T-helper 1 cell treated with Interleukin-12 subunit alpha and Interleukin-12 subunit beta and Interleukin-4 antibody, amounts not matched to agents 30 ng/mL and 1 ng/mL, for 36 hours (primary cell): ENCODE measurements at regions not wholly inside any gene's neighbourhood (a gene's known extent, or its start where the extent isn't known, plus 50 kb on each side); places are given as distances from the start of the nearest gene placed in this dataset.

Source experiments
- intact Hi-C: fragments of 100-400 bp; cut with micrococcal nuclease; formaldehyde crosslinking; loops from one replicate; pipeline ENCODE4 v1.15.1; 2024

DNA sequence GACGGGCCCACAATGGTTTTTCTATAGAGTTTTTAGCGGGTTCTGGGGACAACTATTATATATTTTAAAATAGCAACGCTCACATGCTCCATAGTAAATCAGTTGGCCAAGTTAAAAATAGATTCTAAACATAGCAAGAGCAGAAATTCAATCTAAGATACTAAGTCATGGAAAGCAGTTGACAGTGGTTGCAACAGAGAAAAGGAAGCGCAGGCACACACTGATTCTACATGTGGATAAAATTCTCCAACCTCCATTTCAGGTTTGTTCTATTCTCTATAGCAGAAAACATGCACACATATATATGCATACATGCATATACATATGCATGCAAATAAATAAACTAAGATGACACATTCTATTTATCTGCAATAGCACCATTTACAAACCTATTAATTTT, 89.6 kb upstream of the HNRNPU start:
- intact Hi-C loops: no loop called here

DNA sequence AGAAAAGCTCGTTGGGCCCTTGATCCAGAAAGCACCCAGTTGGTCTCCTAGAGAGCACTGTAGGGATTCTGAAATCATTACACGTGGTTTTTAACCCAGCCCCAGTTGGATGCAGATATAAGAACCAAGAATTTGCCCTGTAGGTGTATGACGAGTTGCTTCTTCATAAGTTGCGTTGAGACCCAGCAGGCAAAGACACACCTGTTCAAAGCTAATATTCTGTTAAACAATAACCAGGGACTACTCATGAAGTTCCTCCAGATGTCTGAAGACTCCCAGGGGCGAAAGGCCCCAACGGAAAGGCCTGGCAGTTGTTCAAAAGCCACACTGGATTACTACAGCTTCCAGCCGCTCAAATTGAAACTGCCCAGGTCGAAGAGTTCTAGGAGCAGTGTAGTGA, 88.6 kb upstream of the HNRNPU start:
- intact Hi-C loops: no loop called here

DNA sequence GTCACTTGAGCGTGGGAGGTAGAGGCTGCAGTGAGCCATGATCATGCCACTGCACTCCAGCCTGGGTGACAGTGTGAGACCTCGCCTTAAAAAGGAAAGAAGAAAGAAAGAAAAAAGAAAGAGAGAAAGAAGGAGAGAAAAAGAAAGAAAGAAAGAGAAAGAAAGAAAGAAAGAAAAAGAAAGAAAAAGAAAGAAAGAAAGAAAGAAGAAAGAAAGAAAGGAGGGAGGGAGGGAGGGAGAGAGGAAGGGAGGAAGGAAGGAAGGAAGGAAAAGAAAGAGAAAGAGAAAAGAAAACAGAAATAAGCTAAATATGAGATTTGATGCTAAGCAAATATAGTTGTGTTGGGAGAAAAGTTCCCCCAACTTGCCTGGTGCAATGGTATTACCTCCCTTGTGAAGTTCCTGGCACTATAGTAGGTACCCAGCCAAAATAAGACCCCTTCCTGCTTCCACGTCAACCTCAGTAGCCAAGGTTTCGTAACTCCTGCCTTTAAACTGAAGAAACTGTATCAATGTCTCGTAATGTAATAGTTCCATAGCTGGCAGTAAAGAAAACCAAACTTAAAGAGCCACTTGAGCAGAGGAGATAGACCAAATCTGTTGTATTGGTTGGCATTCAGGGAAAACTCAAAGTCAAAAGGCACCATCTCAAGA, 88.1 kb upstream of the HNRNPU start:
- intact Hi-C loops: no loop called here

DNA sequence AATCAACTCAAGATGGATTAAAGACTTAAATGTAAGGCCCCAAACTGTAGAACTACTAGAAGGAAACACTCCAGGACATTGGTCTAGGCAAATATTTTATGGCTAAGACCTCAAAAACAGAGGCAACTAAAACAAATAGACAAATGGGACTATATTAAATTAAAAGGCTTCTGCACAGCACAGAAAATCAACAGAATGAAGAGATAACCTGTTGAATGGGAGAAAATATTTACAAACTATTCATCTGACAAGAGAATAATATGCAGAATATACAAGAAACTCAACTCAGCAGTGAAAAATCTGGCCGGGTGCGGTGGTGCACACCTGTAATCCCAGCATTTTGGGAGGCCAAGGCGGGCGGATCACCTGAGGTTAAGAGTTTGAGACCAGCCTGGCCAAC, 84.1 kb upstream of the HNRNPU start:
- intact Hi-C loops: no loop called here

DNA sequence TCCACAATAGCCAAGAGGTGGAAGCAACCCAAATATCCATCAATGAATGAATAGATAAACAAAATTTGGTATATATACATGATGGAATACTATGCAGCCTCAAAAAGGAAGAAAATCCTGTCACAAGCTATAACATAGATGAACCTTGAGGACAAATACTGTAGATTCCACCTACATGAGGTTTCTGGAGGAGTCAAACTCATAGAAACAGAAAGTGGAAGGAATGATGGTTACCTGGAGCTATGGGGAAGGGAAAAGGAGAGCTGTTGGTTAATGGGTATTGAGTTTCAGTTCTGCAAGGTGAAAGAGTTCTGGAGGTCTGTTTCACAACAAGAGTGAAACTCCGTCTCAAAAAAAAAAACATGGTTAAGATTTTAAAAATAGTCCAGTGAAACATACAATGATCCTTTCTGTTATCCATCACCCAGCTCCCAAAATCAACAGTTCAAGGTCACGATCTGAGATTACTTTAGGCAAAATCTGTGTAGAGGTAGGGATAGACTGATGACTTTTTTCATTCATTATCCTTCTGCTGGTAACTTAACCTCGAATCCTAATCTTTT, 80.8 kb upstream of the HNRNPU start:
- intact Hi-C loops: no loop called here

DNA sequence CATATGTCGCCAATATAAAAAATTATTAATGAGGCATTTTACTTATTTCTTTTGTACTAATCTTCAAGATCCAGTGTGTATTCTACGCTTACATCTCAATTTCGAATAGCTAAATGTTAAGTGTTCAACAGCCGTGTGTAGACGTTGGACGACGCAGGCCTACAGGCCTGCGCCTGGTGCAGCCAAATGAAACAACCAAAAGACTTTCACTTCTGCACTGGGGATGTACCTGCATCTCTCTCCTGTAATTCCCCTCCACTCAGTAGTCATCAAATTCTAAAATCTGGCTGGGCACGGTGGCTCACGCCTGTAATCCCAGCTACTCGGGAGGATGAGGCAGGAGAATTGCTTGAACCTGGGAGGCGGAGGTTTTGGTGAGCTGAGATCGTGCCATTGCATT, 76.8 kb upstream of the HNRNPU start:
- intact Hi-C loops: no loop called here

DNA sequence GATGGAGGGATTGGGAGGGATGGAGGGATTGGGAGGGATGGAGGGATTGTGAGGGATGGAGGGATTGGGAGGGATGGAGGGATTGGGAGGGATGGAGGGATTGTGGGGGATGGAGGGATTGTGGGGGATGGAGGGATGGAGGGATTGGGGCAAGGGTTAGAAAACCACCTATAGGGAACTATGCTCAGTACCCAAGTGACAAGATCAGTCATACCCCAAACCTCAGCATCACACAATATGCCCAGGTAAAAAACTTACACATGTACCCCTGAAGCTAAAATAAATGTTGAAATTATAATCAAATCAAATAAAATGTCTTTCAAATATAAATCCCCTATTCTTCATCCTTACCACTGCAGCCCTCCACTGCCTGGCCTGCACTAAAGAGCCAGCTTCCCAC, 72.8 kb upstream of the HNRNPU start:
- intact Hi-C loops: no loop called here

DNA sequence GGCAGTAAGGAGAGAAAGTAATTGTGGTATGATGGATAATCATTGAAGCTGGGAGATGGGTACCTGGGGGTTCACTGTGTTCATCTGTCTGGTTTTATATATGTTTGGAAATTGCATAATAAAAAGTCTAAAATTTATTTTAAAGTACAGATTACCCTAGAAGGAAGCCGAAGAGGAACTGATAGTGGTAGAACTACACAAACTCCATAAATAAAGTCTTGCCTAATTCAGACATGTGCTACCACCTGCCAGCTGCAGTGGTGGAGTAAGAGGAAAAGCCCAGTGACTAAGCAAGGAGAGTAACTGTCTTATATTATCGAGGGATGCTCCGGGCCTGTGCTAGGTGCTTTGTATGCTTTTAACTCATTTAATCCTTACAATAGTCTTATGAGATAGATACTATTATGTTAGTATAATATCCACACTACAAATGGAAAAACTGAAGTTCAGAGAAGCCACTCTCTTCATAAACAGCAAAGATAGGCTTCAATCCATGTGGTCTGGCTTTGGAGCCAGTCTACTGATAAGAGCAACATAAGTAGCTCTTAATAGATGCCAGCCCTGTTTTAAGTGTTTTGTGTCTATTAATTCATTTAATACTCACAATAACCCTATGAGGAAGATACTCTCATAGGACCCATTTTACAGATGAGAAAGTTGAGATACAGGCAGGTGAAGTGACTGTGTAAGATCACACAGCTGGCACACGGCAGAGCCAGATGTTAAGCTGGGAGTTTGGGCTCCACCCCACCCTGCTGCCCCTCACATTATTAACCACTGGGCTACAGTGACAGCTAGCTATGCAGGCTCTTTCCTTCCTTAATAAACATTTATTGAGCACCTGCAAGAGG, 56.8 kb upstream of the HNRNPU start:
- intact Hi-C loops: no loop called here

DNA sequence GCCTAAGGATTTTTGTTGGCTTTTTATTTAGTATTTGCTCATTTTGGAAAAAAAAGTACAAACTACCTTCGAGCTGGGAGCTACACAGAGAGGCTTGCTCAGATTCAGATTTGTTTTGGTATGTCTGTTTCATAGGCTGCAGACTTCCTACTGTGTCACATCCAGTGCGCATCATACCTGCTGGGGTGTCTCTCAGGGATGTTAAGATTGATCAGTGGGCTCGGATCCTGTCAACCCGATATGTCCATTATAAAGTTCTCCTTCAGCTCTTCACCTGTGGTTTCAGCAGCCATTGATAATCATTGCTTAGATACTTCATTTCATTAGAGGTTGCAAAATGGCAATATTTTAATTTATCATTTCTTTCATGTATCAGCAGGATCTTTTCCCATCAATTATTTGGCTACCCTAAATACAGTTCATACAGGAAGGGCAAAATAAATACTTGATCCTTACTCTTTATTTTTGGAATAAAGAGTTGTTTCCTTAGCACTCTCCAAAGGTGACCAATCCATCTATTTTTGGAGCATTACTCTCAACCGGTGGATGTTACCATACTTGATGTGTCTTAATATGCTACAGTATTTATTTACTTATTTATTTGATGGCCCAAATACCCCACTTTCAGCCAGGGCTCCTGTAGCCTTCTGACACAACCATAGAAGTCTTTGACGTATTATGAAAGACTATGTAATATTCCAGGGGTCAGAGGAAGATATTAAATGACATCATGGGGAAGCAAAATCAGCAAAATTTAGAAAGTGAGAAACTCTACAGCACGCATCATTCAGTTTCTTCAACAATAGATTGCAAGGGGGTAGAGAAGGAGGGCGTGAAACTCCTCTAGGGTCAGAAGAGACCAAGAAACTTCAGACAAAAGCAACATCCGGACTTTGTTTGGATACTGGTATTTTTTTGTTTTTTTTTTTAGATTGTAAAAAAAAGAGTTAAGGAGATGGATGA, 55.3 kb upstream of the HNRNPU start:
- intact Hi-C loops: loop anchor here (5.0 kb wide), 1 partner anchor 123 kb away; no protein-coding TSS in a partner anchor

DNA sequence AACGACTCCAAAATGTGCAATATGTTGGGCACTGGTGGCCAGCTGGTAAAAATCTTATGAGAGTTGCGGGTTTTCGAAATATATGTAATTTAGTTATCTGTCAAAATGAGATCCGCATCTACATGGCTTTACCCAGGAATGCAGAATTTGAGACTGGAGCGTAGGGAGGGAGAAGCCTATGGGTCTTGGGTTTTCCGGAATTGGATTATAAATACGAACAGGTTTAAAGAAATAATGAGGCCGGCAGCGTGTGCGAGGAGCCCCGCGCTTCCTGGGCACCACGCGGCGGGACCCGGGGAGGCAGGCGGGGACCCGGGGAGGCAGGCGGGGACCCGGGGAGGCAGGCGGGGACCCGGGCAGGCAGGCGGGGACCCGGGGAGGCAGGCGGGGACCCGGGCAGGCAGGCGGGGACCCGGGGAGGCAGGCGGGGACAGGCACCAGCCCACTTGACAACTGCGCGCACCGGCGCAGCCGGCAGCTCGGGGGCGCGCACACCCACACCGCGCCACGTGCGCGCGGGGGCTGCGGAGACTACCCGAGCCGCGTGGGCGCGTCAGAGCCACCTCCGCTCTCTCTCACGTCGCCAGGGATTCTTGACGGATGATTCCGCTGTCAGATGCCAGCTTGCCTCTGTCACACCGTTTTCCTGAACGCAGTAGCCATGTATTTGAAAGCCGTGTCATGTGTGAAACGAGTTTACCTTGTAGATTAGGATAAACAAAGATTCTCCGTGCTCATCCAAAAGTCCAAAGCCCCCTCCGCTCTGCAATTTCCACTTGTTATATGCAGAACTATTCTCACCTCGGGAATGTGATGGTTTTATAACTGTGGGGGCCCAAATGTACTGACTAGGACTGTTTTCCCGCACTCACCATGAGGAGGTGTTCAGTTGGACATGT, 54.3 kb upstream of the HNRNPU start:
- intact Hi-C loops: loop anchor here (1.0 to 5.0 kb wide), 4 partner anchors 53 to 265 kb away; partner anchors contain the start of genes DESI2 and HNRNPU

DNA sequence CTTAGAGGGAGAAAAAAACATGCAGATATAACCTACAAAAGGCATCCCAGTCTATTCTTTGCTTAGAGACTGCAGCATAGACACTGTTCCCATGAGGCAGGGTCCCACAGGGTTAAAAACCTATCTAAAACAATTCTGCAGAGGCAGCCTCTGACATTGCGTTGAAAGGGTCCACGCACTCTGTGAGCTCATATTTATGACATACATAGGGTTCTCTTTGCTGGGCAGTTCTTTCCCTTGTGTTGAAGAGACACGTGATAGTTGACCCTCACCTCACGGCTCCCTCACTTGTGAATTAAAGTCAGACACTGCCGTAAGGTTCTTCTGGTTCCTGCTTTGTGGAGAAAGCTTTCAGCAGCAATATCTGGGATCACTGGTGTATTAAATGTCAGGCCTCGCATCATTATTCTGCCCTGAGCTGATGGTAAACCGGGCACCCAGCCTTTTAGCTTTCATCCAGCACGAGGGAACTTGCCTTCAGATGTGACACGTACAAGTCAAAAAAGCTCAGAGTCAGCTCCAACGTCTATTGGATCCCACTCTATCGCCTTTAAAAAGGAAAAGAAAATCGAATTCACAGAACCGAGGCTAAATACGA, 52.8 kb upstream of the HNRNPU start:
- intact Hi-C loops: loop anchor here (5.0 kb wide), 1 partner anchor 125 kb away; no protein-coding TSS in a partner anchor

DNA sequence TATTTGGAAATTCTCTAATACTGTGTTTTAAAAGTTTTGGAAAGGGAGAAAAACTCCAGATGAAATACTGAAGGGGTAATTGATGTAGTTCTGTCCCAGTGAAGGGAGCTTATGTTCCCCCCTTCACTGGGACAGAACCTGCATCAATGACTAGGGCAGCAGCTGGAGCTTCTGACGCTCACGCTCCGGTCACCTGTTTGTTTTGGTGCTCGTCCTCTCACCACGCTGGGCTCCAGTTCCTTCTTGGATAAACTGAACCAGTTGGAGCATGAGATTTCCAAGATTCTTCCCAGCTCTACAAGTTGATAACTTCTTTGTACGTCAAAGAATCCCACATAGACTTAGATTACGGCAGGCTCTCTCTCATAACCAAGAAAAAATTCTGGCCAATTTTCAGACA, 51.4 kb upstream of the HNRNPU start:
- intact Hi-C loops: loop anchor here (5.0 kb wide), 1 partner anchor 127 kb away; no protein-coding TSS in a partner anchor

DNA sequence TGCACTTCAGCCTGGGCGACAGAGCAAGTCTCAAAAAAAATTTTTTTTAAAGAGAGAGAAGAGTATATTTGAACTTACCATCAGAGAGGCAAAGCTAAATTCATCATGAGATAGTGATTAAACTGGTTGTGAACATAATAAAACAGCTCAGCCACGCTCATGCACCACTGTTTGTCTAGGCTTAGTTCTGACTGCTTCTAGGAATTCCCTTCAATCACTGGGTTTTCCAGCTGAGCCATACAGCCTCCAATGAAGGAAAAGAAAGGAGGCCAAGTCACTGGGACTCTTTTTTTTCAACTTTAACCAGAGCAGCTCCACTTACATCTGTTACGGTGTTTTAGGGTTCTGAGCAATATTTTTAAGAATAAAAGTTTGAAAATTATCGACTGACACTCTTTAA, 50.4 kb upstream of the HNRNPU start:
- intact Hi-C loops: loop anchor here (5.0 kb wide), 1 partner anchor 128 kb away; no protein-coding TSS in a partner anchor
